ENCODE measurements at regions not wholly inside any gene's neighbourhood (a gene's known extent, or its start where the extent isn't known, plus 50 kb on each side); places are given as distances from the start of the nearest gene placed in this dataset.
"Not testable (repeated sequence)": the region's sequence is repeated elsewhere in the genome, so short reads cannot be mapped to it uniquely, and the experiment has no call there.

GRCh38 chr6:165843121-165843520 is 180.1 kb upstream of the PDE10A start:
- no peak for DNase-seq

- no peak for DNase-seq
Observed at GRCh38 chr6:165842281-165842936, 179.4 kb upstream of the PDE10A start.

GRCh38 chr6:165841153-165841558 is 178.1 kb upstream of the PDE10A start:
- no peak for DNase-seq

DNA sequence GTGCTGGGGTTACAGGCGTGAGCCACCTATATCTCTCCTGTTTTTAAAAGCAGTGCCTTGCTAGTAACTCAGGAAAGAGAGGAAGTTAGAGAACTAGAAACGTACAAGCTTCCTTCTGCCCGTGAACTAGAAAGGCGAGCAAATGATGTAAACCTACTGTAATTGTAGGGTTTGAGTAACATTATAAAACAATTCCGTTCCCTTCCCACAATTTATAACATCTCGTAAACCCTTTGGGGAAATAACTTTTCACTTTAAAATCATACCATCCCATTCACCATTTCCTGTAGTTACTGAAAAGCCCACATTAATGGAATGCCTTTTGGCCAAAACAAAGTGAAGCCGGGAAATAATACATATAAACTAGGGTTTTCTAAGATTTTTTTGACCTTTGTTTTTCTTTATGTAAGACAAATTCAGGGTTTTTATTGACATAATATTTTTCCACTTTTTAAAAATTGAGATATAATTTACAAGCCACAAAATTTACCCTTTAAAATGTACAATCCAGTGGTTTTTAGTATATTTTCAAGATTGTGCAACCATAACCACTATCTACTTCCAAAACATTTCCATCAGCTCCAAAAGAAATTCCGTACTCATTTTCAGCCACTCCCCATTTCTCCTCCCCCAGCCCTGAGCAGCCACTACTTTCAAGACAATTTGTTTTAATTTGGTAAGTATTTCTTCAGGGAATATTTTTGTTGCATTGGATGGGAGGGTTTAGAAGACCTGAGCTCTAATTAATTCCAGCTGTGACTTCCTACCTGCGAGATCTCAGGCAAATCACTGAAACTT is 175.1 kb upstream of the PDE10A start:
- no peak for DNase-seq

- not testable (repeated sequence) for DNase-seq
Observed at GRCh38 chr6:165836648-165837047, 173.6 kb upstream of the PDE10A start.

DNA sequence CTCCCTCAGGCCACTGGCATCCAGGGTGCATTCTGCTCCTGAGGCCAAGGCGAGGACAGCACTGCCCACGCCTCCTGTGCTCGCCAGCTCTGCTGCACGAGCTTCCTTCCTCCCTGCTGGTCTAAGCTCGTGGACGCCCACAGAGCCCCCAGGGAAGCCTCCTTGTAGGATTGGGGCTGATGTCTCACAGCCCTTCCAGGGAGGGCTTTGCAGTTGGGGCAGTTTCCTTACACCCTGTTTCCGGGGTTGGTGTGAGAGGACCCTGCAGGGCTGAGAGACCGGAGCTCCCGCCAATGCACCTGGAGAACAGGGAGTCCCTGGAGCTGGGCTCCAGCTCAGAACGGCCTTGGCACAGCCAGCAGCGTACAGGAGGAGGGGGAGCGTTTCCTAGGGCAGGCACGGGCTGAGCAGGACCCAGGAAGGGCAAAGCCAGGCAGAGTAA is 172.4 kb upstream of the PDE10A start:
- no peak for DNase-seq

- no peak for DNase-seq
Observed at GRCh38 chr6:165834613-165835259, 171.7 kb upstream of the PDE10A start.

DNA sequence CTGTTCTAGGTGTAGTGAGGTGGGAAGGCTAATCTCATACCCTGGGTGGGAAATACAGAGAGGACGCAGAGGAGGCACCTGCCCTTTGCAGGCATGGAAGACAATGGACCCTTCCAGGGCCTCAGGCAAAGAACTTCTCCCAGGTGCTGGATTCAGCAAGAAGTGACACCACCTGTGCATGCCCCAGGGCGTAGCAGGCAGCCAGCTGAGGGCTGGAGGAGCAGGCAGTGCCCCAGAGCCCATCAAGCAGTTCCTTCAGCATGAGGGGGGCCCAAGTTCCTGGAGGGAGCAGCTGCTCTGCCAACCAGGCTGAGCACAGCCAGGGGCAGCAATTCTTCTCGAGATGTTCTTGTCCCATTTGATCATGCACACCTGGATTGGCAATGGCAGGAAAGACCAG is 170.3 kb upstream of the PDE10A start:
- no peak for DNase-seq

- no peak for DNase-seq
Observed at GRCh38 chr6:165831812-165832510, 168.9 kb upstream of the PDE10A start.

- no peak for DNase-seq
Observed at GRCh38 chr6:165830761-165831160, 167.7 kb upstream of the PDE10A start.

- DNase-seq: no peak
Observed at GRCh38 chr6:165829376-165829775, 166.3 kb upstream of the PDE10A start.

DNA sequence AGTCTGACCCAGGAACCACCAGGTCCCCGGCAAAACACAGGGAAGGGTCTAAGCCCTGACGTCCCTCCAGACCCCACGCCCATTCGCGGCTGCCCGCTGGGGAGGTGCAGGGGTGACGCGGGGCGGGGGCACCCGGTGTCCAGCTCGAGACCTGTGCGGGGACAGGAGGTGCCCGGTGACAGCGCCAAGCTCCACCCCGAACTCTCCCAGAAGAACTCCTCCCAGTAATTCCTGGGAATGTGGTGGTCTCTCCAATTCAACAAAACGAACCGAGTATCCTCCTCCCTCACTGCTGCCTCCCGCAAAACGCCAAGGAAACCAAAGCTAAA is 164.1 kb upstream of the PDE10A start:
- no peak for DNase-seq

- no peak for DNase-seq
Observed at GRCh38 chr6:165826487-165827189, 163.6 kb upstream of the PDE10A start.

GRCh38 chr6:165825256-165825815 is 162.3 kb upstream of the PDE10A start:
- DNase-seq: no peak

GRCh38 chr6:165823609-165824326 is 160.7 kb upstream of the PDE10A start:
- DNase-seq: no peak

GRCh38 chr6:165822501-165822900 is 159.5 kb upstream of the PDE10A start:
- DNase-seq: no peak

DNA sequence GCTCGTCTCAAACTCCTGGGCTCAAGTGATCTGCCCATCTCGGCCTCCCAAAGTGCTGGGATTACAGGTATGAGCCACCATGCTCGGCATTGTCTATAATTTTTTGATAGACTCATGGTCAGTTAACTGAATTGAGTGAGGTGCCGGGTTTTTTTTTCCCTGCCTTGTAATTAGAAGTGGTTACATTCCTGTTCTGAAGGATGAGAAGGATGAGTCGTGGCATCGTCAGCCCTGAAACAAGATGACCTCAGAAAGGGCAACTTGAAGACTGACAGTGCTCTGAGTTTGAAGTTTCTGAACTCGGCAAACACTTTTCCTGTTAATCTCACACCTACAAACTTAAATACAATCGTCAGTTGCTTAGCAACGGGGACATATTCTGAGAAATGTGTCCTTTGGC is 158.7 kb upstream of the PDE10A start:
- no peak for DNase-seq

DNA sequence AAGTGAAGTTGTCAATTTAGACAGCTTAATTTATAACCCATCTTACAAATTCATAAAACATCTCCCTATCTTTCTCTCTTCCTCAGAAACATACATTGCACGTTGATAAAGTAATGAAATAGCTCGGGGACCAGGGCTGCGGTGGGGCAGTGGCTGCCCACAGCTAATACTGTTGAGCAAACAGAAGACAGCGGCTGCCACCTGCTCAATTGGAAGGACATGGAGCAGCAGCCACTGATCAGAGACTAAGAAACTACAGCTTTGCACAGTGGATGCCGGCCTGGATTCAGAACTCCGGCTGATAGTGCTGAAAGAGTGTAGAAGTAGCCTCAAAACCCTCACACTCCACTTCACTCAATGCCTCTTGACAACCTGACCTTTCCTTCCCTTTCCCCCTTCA is 157.9 kb upstream of the PDE10A start:
- no peak for DNase-seq

DNA sequence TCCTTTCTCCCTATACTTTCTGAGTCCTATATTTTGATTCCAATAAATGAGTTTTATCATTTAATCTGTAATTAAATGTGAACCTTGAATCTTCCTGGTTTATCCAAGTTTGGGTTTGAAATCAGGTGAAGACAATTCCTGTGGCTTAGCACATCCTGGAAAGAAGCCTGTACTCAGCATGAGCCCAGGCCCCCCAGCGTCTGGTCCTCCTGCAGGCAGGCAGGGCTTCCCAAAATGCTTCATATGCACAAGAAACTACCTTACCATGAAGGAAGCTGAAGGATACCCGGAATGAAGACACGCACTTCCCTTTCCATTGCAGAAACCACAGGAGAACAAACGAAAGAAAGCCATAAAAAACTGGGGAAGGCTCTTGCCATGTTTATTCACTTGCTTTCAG is 157.4 kb upstream of the PDE10A start:
- no peak for DNase-seq

DNA sequence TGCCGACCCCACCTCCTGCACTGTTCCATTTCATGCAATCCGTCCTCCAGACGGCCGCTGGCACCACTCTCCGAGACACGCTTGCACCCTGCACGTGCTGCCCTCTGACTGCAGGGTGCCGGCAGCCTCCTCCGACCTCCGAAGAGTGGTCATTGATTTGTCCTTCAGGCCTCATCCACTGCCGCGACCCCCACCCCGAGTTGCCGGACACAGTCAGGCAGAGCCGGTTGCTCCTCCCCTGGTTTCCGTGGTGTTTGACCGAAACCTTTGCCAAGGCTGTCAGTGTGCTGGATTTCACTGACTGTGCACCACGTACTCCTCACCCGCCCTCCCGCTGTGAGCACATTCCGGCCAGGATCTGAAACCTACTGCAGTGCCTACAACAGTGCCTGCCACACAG is 156.4 kb upstream of the PDE10A start:
- no peak for DNase-seq

DNA sequence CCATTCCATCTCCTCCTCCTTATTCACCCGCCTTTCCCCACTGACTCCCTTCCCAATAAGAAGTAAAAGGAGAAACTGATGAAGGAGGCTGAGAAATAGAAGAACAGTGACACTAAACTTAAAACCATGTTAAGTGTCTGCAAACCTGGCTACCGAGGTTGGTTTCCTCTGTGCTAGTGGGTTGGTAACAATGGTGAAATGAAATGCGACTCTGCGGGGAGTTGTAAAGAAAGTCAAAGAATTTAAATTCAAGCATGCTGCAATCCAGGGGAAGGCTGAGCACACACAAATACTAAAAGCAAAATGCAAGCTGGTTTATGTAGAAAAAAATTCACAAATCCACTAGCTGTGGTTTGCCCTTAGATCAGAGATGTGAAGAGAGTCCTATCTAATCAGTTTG is 155.2 kb upstream of the PDE10A start:
- DNase-seq: no peak

GRCh38 chr6:165817771-165818170 is 154.7 kb upstream of the PDE10A start:
- DNase-seq: no peak

Measured in CD4-positive, alpha-beta T cell treated with Interleukin-6 for 4 hours (primary cell).